Stimulated activated naive CD4-positive, alpha-beta T cell (primary cell): ENCODE measurements at regions not wholly inside any gene's neighbourhood (a gene's known extent, or its start where the extent isn't known, plus 50 kb on each side); places are given as distances from the start of the nearest gene placed in this dataset.

ENCODE experiments used
- DNase-seq, 6 experiments: peaks; one replicate each; lab custom pipeline; 2025; lab: John Stamatoyannopoulos, UW

GRCh38 chr5:3825531-3826451, 230.2 kb downstream of the IRX1 start:
- no peak for DNase-seq

DNA sequence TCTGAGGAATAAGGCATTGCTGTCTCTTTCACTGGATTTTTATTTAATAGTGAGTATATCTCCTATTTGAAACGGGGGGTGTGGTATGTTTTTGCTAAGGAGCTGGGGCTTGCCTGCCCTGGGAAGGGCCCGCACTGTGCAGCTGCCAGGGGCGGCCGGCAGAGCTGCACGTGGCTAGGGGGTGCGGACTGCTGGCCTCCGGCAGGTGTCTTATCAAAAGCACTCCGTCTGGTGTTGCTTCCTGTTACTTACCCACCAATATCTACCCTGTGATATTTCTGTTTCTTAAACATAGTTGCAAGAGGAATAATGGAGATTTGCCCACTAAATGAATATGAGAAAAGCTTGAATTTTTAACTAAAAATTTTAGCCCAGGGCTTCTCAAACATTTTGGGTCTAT, 232.0 kb downstream of the IRX1 start:
- DNase-seq: no peak

DNA sequence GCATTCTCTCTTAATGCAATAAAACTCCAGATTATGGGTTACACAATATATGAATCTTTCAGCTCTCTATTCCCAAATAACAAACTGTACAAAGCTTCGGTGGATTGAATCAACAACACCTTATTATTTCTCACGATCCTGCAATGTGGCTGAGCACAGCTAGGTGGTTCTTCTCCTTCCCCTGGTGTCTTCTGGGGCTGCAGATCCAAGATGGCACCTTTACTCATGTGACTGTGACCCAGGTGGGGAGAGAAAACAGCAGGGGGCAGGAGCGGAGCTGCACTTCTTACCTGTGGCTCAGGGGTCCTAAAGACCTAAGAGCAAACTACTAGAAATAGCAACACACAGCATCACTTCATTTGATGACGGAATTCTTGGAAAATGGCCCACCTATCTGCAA, 233.1 kb downstream of the IRX1 start:
- DNase-seq: no peak

DNA sequence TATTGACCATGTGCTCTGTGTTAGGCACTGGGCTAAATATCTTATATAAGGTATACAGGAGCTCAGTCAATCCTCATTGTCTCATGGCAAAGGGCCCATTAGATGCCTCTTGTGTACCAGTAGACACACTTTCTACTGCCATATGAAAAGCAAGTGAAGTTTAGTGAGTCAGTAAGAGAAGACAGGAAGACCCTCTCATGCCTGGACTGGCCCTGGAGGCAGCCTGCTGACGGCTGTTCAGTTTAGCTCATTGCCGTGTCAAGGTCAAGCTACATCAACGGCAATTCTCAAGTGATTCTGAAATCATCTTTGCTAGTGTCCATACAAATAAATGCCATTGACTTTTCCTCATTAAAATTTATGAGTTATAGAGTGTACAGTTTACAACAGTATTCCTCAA, 237.9 kb downstream of the IRX1 start:
- no peak for DNase-seq

DNA sequence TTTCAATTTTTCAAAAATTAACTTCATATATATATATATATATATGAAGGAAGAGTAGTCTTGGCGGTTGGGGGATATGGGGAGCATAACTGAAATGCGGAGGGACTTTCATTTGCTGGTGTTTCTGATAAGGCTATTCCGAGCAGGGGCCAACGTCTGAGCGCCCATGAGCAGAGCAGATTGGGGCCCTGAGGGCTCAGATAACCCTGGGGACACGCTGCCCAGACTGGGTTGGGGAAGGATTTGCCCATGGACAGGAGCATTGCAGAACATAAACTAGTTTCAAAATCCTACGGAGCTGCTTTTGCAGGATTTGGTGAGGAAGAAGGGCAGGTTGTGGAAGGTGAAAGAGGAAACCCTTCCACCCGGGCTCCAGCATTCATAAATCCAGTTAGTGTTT, 240.2 kb downstream of the IRX1 start:
- DNase-seq: no peak

- no peak for DNase-seq
These were observed 240.9 kb downstream of the IRX1 start for GRCh38 chr5:3836528-3836927.

- no peak for DNase-seq
These were observed 241.9 kb downstream of the IRX1 start for GRCh38 chr5:3837506-3837905.

GRCh38 chr5:3839151-3839550, 243.5 kb downstream of the IRX1 start:
- DNase-seq: no peak

DNA sequence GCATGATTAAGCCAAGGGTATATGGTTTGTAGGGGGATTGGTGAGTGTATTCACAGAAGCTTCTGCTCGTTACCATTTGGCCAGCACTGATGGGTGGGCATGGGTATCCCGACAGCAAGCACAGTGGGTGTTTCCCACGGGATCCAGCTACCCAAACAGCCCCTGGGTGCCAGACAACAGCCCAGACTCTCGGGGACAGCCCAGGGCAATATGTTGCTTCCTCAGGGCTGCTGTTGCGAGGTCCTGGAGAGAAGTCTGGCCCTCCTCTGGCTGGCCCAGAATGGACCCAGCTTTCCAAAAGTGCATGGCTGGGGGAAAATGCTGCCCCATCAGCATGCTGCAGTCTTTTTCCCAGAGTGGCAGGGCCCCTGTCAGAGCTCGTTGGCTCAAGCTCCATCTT, 247.0 kb downstream of the IRX1 start:
- DNase-seq: no peak

DNA sequence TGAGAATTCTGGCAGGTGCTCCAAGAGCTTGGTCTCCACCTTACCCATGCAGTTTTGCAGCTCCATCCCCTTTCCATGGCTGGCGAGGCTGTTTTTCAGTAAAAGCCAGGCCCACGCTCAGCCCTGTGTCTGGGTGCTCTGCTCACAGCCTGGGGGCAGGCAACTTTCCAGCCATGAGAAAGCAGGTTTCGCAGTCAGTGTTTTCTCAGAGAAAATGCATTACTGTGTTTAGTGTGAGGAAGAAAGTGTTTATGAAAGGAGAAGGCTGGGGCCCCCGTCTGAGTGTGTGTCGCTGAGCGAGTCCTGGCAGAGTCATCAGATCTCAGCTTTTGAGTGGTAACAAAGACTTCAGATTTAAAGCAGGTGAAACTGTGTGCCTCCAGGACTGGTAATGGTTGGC, 248.1 kb downstream of the IRX1 start:
- no peak for DNase-seq

DNA sequence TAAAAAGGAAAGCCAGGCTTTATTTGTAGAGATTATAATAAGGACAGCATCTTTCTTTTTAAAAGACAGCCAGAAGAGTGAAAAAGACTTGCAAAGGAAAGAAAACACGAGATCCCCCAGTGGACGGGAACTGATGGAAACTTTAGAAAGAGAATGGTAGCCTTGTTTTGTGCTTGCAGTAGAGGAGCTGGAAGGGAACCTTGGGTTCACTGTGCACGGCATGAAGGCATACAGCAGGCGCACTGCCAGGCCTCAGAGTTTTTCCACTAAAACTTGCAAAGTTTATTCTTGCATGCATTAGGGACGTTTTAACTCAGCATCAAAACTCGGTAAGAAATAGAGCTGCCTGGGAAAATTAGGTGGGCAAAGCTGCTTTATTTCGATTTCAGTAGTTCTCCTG, 248.6 kb downstream of the IRX1 start:
- no peak for DNase-seq

DNA sequence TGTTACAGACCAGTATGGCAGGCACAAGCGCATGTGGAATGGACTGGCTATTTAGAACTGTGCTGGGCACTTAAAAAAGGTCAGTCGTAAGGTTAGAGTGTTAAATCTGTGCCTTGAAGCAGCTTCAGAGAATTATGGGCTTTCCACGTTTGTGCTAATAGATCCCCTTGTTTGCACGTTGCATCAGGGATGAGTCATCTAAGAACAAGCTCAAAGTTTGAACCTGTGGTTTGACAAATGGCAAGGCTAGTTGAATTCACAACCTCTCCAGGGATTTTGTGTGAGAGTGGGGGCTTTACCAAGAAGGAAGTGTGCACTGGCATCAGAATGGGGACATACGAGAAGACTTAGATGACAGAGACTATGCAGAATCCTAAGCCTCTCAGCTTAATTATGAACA, 249.6 kb downstream of the IRX1 start:
- DNase-seq: no peak

GRCh38 chr5:3852161-3852916, 256.7 kb downstream of the IRX1 start:
- no peak for DNase-seq

GRCh38 chr5:3853362-3853761, 257.7 kb downstream of the IRX1 start:
- no peak for DNase-seq

DNA sequence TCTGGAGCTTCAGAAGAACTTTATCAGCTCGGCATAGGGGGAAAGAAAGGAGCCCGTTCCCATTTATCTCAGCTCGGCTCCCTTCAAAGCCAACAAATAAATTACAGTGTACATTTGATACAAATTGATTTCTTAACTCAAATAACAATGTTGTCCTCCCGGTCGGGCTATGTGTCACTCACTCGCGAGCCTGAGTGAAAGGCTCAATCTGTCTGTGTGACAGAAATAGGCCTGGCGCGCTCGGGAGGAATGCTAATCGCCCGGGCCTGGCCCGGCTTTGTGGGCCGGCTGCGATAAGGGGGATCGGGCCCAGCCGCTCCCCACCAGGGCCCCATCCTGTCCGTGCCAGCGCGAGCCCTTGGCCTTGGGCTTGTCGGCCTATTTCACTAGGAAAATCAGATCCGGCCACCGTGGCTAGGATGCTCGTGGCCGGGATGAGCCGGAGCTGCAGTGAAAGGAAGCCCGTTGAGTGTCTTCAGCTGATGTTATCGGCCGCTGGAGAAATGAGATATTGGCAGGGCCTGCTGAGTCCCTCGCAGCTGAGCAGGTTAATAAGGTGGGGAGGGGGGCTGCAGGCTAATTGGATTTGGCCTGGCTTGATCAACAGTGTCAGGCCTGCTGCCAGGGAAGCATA, 258.7 kb downstream of the IRX1 start:
- DNase-seq: no peak

GRCh38 chr5:3856036-3856435, 260.4 kb downstream of the IRX1 start:
- DNase-seq: no peak

- no peak for DNase-seq
These were observed 262.9 kb downstream of the IRX1 start for GRCh38 chr5:3858524-3858923.

DNA sequence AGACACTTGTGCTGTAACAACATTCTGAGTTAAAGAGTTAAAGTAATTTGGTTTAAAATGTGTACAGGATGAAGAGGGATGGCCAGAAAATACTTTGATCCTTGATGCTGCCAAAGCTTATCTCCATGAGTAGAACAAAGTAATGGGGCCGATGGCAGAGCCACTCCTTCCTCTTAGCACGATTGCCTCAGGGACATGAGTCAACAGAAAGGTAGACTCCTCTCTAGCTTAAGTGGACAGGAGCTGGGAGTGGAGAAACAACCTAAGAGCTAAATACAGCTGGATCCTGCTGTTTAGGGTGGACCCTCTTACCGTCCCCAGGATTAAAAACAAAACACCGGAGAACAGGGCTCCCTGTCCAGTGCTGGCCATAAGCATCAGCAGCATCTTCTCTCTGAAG, 267.3 kb downstream of the IRX1 start:
- DNase-seq: no peak

GRCh38 chr5:3875144-3875543, 279.5 kb downstream of the IRX1 start:
- DNase-seq: no peak

GRCh38 chr5:3878267-3878666, 282.6 kb downstream of the IRX1 start:
- no peak for DNase-seq

DNA sequence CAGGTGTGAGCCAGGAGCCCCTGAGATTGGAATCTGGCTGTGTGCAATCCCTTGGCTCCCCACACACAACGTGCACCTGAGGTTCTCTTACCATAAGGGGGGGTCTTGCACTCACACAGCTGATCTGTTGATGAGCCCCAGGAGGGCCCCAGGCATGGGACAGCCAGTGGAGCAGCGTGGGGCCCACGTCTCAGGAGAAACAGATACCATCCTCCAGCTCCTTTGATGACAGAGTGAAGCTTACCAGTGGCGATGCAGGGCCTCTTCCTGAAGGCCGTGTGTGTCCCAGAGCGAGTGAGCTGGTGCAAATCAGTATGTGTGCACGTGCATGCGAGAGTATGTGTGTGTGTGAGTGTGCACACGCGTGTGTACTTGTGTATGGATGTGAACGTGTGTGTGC, 287.4 kb downstream of the IRX1 start:
- no peak for DNase-seq

GRCh38 chr5:3886524-3887451, 291.2 kb downstream of the IRX1 start:
- DNase-seq: no peak
